ENCODE measurements at regions not wholly inside any gene's neighbourhood (a gene's known extent, or its start where the extent isn't known, plus 50 kb on each side); places are given as distances from the start of the nearest gene placed in this dataset.

GRCh38 chr4:81930506-81931238 lies 443.1 kb downstream of the HNRNPD start:
- Histone ChIP-seq H3K4me1 (no peaks in the 10 kb centered on the region), H3K9me3 (replicated peaks) (no peaks in the 10 kb centered on the region), H3K36me3 (no peaks in the 10 kb centered on the region), H3K27ac (replicated peaks) (no peak overlapping the region), H3K4me3 (no peak overlapping the region), H3K27me3 (ENCODE audit: low read depth) (no peaks in the 10 kb centered on the region)
- TF ChIP-seq CTCF (IDR thresholded peaks at IDR 0.05; ENCODE audit: borderline replicate concordance) = no peak
- intact Hi-C loops (cut with micrococcal nuclease) = no loop called here
- no peak for DNase-seq

GRCh38 chr4:81923140-81923539 lies 450.7 kb downstream of the HNRNPD start:
- intact Hi-C loops (cut with micrococcal nuclease) = no loop called here

GRCh38 chr4:81922313-81922712 lies 450.6 kb upstream of the RASGEF1B start:
- DNase-seq = no peak

More at GRCh38 chr4:81923140-81923539, 450.7 kb downstream of the HNRNPD start:
- Histone ChIP-seq H3K27me3 (ENCODE audit: low read depth) (no peaks in the 10 kb centered on the region), H3K36me3 (no peaks in the 10 kb centered on the region), H3K9me3 (replicated peaks) (no peaks in the 10 kb centered on the region), H3K4me1 (peaks cover 18% of the 10 kb centered on the region), H3K4me3 (no peak overlapping the region), H3K27ac (replicated peaks) (no peak overlapping the region)
- DNase-seq = no peak
- TF ChIP-seq CTCF (IDR thresholded peaks at IDR 0.05; ENCODE audit: borderline replicate concordance) = no peak

GRCh38 chr4:81921751-81922159 lies 450.0 kb upstream of the RASGEF1B start:
- Histone ChIP-seq H3K36me3 (no peaks in the 10 kb centered on the region), H3K27me3 (ENCODE audit: low read depth) (no peaks in the 10 kb centered on the region), H3K4me3 (no peak overlapping the region), H3K27ac (replicated peaks) (no peak overlapping the region), H3K9me3 (replicated peaks) (no peaks in the 10 kb centered on the region), H3K4me1 (peaks cover 18% of the 10 kb centered on the region)
- no peak for DNase-seq
- TF ChIP-seq CTCF (IDR thresholded peaks at IDR 0.05; ENCODE audit: borderline replicate concordance) = no peak
- intact Hi-C loops (cut with micrococcal nuclease) = no loop called here

More at GRCh38 chr4:81922313-81922712, 450.6 kb upstream of the RASGEF1B start:
- Histone ChIP-seq H3K4me3 (no peak overlapping the region), H3K9me3 (replicated peaks) (no peaks in the 10 kb centered on the region), H3K27me3 (ENCODE audit: low read depth) (no peaks in the 10 kb centered on the region), H3K36me3 (no peaks in the 10 kb centered on the region), H3K27ac (replicated peaks) (no peak overlapping the region), H3K4me1 (peaks cover 18% of the 10 kb centered on the region)
- no peak for TF ChIP-seq CTCF (IDR thresholded peaks at IDR 0.05; ENCODE audit: borderline replicate concordance)
- intact Hi-C loops (cut with micrococcal nuclease) = no loop called here

- TF ChIP-seq CTCF (IDR thresholded peaks at IDR 0.05; ENCODE audit: borderline replicate concordance) = no peak
- no peak overlapping the region for H3K27ac ChIP-seq (replicated peaks)
- H3K36me3 ChIP-seq = no peaks in the 10 kb centered on the region
- no peaks in the 10 kb centered on the region for H3K27me3 ChIP-seq (ENCODE audit: low read depth)
- no peak overlapping the region for H3K4me3 ChIP-seq
- H3K4me1 ChIP-seq = peaks cover 18% of the 10 kb centered on the region
- no peak for DNase-seq
- no peaks in the 10 kb centered on the region for H3K9me3 ChIP-seq (replicated peaks)
- intact Hi-C loops (cut with micrococcal nuclease) = no loop called here
These were observed 448.1 kb upstream of the RASGEF1B start for GRCh38 chr4:81919810-81920209.
